Kidney capillary endothelial cell (primary cell): ENCODE measurements at regions not wholly inside any gene's neighbourhood (a gene's known extent, or its start where the extent isn't known, plus 50 kb on each side); places are given as distances from the start of the nearest gene placed in this dataset.

ENCODE experiments used
- DNase-seq: peaks from one replicate; pipeline ENCODE4 v3.0.0-alpha.2; 2018; ENCODE audit warnings: low spot score

DNA sequence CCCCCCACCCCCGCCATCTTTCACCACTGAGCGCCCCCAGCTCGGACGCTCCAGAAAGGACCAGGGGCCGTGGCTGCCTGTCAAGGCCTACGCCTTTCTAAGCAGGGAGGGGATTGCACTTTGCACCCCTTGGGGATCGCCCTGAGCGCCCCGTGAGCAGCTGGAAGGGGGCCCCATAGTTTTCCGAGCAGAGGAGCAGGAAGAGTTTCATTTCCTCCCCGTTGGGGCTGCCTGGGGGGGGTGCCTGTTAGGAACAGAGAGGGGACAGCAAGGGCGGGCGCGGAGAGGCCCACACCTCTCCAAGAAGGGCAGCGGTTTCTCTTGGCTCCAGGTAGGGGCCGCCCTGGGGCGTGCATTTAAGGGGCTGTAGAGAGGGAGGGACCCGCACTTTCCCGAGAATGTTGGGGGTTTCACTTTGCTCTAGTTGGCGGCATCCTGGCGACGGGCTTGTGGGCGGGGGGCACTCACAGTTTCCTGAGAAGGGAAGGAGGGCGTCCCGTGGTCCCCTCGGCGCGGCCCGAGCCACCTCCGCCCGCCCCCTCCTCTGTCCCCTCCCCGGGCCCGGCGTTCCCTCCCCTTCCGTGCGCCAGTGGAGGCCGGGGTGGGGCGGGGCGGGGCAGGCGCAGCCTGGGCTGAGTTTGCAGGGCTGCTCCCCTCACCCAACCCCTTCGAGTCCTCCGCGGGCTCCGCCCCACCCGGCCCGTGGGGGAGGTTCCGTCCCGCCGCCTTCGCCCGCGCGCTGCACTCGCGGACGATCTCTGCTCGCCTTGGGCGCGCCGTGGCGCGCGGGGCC is 82.3 kb upstream of the CD99 start:
- peak; percentile 61 for DNase-seq

DNA sequence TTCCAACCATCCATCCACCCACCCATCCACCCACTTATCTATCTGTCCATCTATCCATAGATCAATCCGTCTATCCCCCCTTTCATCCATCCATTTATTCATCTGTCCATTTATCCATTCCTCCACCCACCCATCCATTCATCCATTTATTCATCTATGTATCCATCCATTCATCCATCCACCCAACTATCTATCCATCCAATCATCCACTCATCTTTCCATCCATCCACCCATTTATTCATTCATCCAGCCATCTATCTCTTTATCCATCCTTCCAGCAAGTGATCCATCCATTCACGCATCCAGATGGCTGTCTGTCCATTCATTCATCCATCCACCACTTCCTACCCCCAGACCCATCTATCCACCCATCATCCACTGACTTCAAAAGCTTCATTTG is 84.0 kb upstream of the CD99 start:
- no peak for DNase-seq

DNA sequence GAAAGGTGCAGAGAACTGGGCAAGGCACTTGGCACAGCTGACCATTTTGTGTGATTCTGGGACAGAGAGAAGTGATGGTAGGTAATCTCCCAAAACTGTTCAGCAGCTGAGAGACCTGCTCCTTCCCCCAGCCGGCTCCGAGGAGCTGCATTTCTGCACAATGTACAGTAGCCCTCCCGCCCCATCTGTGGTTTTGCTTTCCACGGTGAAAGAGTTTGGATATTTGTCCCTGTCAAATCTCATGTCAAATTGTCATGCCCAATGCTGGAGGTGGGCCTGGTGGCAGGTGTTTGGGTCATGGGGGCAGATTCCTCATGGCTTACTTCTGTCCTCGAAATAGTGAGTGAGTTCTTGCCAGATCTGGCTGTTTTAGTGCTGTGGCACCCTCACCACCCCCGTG is 90.5 kb upstream of the CD99 start:
- DNase-seq, result no peak

DNA sequence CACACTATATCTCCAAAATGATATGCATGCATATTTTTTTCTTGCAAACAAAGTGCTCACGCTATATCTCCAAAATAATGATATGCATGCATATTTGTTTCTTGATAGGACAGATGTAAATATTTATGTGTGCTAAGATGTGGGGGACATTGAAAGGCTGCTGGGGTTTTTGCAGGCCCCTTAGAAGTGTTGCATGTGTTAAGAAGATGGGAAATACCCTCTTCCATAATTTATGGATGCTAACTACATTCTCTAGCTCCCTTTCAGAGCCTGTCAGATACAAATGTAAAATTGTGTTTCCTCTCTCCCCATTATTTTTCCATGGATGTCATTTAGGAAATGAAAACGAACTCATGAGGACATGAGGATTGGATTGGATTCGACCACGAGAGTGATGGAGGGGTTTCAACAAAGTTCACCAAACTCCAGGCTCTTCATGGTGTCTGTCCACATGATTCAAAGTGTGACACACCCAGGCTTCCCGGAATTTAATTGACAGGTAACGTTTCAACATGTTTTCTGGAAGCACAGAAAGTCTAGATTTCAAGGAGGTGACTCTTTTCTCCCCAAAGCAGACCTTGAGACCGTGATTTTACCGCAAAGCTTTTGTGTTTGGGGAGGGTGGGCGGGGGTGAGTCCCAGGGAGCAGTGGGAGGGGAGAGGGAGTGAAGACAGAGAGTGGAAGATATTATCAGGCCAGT is 94.4 kb upstream of the CD99 start:
- DNase-seq, result no peak

DNA sequence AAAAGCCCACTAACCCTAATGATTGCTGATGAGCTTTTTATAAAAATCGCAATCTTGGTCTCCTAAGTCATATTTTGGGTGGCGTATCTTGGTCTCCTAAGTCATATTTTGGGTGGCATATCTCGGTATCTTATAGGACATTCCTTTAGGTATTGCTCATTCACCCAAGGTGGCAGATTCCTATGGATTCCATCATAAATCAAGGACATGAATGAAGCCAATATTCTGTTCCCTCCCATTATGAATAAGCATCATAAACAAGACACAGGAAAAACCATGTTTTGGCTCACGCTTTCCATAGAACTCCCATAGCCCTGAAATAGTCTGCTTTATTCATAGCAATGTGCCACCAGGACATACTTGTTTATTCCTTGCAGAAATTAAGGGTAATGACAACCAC is 95.0 kb upstream of the CD99 start:
- no peak for DNase-seq

DNA sequence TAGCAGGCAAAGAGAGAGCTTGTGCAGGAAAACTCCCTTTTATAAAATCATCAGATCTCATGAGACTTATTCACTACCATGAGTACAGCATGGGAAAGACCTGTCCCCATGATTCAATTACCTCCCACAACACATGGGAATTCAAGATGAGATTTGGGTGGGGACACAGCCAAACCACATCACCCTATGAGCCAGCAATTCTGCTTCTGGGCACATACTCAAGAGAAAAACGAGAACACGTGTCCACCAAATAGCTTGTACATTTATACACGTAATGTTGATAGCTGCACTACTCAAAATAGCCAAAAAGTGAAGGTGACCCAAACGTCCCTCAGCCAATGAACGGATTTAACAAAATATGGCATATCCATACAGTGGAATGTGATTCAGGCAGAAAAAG is 94.5 kb upstream of the DHRSX start:
- DNase-seq, result no peak

DNA sequence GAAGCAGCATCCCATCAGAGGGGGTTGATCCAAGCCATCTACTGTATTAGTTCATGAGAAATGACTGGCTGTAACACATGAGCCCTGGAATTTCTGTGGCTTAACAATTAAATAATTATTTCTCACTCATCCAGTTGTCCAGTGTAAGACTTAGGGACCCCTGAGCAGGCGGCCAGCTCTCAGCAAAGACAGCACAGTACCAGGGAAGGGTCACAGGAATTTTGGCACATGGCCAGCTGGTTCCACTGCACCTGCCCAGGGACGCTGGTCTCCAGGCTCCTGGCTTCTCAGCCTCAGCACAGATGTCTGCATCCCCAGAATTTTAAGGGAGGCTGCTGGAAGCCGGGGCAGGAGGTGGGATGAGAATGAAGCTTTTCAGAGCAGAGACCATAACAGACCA is 93.7 kb upstream of the DHRSX start:
- no peak for DNase-seq

DNA sequence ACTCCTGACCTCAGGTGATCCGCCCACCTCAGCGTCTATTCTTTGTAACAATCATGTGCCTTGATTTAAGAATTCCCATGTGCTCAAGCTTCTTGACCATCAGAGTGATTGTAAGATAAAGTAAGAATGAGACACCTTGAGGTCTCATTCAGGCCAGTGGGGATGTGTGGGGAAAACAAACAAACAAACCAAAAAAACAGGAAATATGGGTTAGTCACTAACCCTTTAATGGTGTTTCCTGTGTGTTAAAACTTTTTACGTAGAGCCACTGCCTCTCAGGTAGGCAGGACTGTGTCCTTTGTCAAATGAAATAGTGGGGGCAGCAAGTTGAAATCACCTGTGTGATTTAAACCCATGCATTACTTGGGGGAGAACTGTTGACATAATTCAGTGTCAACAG is 91.5 kb upstream of the DHRSX start:
- no peak for DNase-seq

DNA sequence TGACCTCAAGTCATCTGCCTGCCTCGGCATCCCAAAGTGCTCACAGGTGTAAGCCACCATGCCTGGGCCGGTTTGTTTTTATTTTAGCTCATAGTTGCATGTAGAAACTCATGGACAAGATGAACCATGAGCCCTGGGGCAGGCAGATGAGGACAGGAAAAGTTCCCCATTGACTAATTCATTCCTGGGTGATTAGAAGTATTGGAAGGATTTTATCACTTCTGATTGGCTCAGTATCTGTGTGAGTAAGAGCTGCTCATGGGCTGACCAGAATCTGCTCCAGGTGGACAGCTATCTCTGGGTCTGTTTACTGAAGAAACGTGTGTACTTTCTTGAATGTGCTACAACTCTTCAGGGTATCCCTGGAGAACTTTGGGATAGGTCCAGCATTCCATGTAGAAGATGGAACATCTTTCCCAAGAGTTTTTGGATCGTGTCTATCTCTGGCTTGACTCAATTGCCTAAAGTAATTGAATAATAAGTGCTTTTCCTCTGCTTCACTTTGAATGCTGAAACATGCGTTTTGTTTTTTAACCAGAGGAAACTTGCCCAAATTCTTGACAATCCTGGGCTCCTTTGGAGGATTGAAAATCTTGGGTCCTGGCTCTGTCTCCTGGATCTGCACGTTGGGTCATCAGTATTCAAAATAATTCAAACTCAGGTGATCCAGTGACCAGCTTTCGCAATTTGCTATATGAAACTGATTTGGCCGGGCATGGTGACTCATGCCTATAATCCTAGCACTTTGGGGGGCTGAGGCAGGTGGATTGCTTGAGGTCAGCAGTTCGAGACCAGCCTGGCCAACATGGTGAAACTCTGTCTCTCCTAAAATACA is 88.6 kb upstream of the DHRSX start:
- DNase-seq, result no peak

DNA sequence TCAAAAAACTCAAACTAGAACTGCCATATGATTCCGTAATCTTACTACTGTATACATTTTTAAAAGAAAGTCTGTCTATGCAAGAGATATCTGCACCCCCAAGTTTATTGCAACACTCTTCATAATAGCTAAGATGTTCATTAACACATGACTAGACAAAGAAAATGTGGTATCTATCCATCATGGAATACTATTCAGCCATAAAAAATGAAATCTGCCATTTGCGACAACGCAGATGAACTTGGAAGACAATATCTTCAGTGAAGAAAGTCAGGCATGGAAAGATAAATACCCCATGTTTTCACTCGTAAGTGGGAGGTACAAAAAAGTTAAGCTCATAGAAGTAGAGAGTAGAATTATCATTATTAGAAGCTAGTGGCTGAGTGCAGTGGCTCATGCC is 87.3 kb upstream of the DHRSX start:
- DNase-seq, result no peak

DNA sequence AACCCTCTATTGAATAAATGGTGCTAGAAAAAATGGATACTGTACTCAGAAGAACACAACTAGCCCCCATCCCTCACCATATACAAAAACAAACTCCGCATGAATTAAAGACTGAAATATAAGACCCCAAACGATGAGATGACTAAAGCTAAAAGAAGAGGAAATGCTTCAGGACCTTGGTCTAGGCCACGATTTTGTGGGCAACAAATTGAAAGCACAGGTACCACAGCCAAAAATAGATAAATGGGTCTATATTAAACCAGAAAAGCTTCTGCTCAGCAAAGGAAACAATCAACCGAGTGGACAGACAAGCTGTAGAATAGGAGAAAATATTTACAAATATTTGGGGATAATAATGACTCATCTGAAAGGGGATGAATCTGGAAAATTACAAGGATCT is 86.4 kb upstream of the DHRSX start:
- no peak for DNase-seq

DNA sequence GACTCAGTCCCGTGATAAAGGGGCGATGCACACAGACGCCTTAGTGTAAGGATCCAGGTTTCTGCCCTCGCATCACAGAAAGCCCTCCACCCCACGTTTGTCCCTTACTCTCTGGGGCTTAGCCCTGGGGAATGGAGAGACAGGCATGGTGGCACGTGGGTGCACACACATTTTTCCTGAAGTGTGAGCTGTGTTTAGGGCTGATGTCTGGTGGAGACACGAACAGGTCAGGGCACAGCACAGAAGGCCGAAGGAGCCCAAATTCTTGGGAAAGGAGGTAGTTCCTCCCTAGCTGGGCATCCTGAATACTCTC is 84.3 kb upstream of the DHRSX start:
- DNase-seq, result no peak

DNA sequence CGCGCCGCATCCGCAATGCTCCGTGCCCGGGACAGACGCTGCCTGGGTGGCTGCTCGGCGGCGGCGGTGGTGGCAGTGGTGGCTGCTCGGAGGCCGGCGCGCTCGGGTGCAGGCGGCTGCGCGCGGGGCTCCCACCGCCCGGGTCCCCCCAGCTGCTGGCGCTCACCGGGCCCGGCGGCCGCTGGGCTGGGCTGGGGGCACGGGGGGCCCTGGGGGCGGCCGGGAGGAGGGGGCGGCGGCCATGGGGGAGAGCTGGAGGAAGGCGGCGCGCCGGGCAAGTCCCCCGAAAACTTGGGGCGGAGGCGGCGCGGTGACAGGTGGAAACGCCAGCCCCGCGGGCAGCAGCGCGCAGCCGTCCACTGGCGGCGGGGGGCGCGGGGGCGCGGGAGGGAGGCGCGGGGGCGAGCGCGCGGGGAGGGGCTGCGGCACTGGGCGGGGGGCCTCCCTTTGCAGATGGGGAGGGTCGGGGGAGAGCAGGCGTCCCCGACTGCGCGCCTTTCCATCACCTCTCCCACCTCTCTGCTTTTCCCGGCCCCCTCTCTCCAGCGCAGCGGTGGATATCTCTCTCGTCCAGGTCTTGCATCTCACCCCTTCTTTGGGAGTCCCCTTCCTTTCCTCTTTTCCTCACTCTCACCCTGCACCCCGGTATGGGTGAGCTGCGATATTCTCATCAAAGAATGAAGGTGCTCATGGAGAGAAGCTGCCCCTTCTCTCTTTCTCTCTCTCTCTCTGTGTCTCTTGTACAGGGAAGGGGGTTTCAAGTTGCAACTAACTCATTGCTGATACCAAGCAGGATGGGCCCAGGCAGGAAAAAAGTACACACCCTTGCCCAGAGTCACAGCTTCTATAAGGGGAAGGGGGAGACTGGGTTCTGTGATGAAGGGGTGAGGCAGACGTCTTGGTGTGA is 83.7 kb upstream of the DHRSX start:
- no peak for DNase-seq

DNA sequence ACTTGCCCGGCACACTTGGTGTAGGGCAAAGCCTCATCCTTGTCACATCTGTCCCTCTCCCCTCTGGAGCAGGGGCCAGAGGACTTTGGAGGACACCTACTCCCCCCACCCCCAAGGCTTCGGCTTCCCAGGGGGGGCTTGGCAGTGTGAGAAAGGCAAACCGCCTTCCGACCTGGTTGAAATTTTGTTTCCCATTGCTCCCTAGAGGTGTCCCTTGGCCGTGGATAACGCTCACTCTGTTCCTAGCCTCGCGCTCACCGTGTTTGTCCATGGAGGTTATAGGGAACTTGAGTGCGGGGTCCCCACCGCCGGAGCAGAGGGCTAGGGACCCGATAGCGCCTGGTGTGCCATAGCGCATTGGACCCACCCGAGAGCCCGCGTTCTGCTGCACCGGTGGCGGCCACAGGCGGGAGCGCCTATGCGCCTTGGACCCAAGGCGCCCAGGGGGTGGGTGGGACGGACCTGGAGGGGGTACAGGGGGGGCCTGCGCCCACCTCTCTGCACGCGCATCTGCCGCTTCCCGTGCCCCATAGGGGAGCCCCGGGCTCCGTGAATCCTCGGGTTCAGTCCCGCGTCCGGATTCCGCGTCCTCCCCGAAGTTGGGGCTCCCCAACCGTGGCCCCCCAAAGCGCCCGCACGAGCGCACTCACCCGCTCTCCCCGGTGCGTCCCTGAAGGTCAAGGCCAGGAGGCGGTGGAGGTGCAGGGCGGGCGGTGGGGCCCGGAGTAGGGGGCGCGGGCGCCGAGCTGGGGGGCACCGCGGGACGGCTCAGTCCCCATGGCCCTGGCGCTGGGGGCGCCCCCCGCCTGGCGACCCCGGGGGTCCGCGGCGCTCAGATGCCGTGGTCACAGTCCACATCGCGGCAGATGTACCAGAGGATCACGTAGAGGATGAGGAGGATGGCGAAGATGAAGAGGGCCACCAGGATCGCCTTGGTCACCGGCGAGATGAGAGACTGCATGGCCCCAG is 82.7 kb upstream of the DHRSX start:
- no peak for DNase-seq

DNA sequence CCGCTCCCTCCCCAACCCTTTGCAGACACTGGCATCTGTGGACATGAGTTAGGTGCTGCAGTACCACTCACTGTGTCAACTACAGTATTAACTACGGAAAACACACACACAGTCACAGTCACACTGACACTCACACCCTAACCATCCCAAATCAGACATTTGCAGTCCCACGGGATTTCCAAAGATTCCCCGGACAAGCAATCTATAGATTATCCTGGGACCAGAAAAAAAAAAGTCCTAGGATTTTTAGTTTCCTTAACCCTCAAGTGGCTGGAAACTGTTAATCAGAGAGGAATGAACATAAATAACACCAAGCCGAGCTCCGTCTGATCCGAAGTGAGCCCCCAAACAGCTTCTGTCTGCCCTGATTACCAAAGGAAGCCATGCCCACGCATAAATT is 81.9 kb upstream of the DHRSX start:
- no peak for DNase-seq

DNA sequence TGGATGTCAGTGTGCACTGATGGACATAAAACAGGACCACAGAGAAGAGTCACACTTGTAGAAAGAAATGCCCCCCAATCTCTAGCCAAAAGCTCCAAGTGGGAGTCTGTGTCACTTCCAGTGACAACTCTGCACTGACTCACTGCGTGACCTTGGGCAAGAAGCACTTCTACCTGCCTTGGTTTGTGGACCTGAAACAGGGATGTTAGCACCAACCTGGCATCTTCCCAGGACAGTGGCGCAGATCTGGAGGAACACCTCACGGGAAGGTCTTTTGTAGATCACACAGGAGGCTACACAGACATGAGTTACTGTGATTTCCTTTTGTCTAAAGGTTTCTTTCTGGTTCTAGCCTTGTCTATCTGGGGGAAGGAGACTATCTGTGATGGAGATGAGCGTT is 80.5 kb upstream of the DHRSX start:
- DNase-seq, result no peak

DNA sequence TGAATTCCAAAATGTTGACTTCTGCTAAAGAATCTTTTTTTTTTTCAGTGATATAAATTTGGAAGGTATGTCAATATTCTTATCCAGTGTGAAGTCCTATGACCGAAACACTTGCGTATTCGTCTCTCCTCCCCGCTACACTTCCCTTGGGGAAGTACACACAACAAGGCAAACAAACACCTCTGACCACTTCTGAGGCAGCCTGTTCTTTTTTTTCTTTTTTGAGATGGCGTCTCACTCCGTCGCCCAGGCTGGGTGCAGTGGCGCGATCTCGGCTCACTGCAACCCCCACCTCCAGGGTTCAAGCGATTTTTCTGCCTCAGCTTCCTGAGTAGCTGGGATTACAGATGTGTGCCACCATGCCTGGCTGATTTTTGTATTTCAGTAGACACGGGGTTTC is 78.1 kb upstream of the DHRSX start:
- DNase-seq, result no peak

DNA sequence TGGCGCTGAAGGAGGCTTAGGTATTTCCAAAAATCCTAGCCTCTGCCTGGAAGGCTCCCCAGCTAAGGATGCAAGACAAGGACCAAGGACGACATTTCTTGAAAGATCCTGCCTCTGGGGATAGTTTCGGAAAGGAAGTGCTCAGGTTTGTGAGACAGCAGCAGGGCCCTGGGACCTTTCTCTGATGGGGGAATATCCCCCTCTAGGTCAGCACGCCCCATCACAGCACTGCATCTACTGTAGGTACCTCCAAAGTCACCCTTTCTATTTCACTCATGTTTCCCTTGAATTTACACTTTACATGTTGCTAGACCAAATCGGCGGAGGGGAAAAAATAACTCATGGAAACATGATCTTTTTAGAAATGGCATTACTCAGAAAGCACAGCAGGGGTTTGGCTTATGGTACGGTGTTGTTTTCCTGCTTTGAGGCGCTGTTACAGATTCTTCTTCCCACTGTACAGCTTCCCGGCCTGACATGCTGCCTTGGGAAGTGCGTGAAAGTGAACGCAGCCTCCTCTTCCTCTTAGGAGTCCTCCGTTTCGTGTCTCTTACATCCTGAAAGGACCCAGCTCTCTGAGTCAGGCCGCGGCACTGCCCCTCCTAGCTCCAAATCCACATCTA is 77.2 kb upstream of the DHRSX start:
- no peak for DNase-seq

DNA sequence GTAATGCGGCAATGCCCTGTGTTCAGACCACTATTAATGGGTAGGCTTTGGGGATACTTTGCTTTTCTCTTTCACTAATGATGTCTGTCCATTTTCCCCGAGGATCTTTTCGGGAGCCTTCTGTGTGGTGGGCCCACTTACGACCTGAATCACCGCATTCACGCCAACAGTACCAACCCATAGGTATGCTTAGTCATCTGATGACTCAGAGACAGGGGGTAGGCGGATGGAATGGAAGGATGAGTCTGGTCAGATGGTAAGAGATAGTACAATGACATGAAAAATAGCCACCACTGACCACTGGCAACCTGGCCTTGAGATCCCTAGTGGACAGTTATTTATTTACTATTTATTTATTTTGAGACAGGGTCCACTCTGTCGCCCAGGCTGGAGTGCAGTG is 76.0 kb upstream of the DHRSX start:
- DNase-seq, result no peak

DNA sequence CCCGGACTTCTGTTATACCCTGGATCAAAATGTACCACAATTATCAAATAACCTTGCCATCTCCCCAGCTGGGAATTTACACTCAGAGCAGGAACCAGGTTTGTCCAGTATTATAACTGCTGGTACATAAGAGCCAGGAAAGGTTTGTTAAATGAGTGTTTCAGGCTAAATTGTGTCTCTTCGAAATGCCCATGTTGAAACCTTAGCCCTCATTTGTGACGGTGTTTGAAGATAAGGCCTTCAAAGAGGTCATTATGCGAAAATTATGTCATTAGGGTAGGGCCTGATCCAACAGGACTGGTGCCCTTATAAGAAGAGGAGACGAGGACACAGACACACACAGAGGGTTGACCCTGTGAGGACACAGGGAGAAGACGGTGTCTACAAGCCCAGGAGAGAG is 73.5 kb upstream of the DHRSX start:
- no peak for DNase-seq

DNA sequence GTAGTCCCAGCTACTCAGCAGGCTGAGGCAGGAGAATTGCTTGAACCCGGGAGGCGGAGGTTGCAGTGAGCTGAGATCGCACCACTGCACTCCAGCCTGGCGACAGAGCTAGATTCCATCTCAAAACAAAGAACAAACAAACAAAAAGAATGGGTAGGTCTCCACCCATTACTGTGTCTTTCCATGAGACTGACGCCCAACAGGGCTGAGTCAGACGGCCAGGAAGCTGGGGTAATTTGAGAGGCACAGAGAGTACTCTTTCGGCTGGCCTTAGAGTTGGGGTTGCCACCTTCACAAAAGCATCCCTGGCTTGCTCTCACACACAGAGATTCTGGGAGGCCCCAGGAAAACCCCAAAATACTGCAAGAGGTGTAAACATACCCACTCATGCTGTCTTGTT is 72.0 kb upstream of the DHRSX start:
- no peak for DNase-seq
